ENCODE measurements at regions not wholly inside any gene's neighbourhood (a gene's known extent, or its start where the extent isn't known, plus 50 kb on each side); places are given as distances from the start of the nearest gene placed in this dataset.

DNA sequence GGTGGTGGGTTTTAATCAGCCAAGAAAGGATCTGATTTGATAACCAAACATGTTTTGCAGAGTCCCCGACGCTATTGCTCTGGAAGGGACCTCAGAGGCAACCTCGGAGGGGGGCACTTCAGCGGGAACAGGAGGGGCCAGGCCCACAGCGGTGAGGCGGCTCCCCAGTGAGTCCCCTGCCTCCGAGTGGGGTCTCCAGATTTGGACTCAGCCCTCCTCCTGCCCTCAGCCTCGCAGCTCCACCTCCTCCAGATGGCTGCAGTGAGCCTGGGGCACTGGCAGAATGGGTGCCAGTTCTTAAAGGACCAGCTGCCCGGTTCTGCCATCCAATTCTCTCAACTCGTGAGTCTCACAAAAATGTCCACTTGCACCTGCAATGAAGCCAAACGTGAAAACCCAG, 61.0 kb upstream of the NANOS1 start:
- Histone ChIP-seq H3K4me3 (no peak overlapping the region), H3K36me3 (no peaks in the 10 kb centered on the region), H3K27me3 (no peaks in the 10 kb centered on the region), H3K4me1 (peaks cover 6 to 22% (median 11%) of the 10 kb centered on the region in 4 donors), H3K9me3 (peaks cover 0 to 2% (median under 1%) of the 10 kb centered on the region in 4 donors), H3K27ac (replicated peaks in 1 of 4) (no peak overlapping the region)
- DNase-seq (ENCODE audit: extremely low spot score): no peak
- 79% methylated on average over 8 of the region's 11 CpGs for WGBS
- intact Hi-C loops (cut with DNase I): loop anchor here (10.0 kb wide), 1 partner anchor 56 kb away; the partner anchor contains the start of gene NANOS1
- no peak for TF ChIP-seq POLR2AphosphoS5 (IDR thresholded peaks at IDR 0.05)
- no peak for TF ChIP-seq EP300 (IDR thresholded peaks at IDR 0.05)
- TF ChIP-seq, protein P1, sequence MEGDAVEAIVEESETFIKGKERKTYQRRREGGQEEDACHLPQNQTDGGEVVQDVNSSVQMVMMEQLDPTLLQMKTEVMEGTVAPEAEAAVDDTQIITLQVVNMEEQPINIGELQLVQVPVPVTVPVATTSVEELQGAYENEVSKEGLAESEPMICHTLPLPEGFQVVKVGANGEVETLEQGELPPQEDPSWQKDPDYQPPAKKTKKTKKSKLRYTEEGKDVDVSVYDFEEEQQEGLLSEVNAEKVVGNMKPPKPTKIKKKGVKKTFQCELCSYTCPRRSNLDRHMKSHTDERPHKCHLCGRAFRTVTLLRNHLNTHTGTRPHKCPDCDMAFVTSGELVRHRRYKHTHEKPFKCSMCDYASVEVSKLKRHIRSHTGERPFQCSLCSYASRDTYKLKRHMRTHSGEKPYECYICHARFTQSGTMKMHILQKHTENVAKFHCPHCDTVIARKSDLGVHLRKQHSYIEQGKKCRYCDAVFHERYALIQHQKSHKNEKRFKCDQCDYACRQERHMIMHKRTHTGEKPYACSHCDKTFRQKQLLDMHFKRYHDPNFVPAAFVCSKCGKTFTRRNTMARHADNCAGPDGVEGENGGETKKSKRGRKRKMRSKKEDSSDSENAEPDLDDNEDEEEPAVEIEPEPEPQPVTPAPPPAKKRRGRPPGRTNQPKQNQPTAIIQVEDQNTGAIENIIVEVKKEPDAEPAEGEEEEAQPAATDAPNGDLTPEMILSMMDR (IDR thresholded peaks at IDR 0.05): no peak
- TF ChIP-seq POLR2A (IDR thresholded peaks at IDR 0.05; ENCODE audit: low read depth): no peak

DNA sequence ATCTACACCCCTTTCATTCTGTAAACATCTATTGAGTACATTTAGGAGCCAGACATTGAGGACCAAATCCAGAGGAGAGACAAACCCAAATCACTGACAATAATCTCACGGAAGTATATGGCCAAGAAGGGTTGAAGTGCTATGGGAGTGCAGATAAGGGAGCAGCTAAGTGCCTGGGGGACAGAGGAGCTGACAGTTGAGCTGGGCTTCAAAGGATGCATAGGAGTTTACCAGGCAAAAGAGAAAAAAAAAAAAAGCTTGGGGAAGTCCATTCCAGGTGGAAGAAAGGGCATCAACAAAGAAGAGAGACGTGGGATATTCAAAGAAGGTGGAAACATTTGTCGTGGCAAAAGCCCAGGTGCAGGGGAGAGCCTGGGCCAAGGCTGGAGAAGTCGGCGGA, 60.5 kb upstream of the NANOS1 start:
- no peak for DNase-seq (ENCODE audit: extremely low spot score)
- intact Hi-C loops (cut with DNase I): loop anchor here (10.0 kb wide), 1 partner anchor 56 kb away; the partner anchor contains the start of gene NANOS1
- no peak overlapping the region for H3K4me3 ChIP-seq
- peaks cover 0 to 7% (median 3%) of the 10 kb centered on the region in 4 donors for H3K9me3 ChIP-seq
- WGBS: 77% methylated on average over 5 of the region's 5 CpGs
- H3K27me3 ChIP-seq: no peaks in the 10 kb centered on the region
- H3K36me3 ChIP-seq: no peaks in the 10 kb centered on the region
- no peak overlapping the region for H3K27ac ChIP-seq (replicated peaks in 1 of 4)
- peaks cover 6 to 22% (median 11%) of the 10 kb centered on the region in 4 donors for H3K4me1 ChIP-seq
- no peak for TF ChIP-seq POLR2A (IDR thresholded peaks at IDR 0.05; ENCODE audit: low read depth)
- no peak for TF ChIP-seq POLR2AphosphoS5 (IDR thresholded peaks at IDR 0.05)
- TF ChIP-seq, protein P1 (IDR thresholded peaks at IDR 0.05): no peak
- no peak for TF ChIP-seq EP300 (IDR thresholded peaks at IDR 0.05)

DNA sequence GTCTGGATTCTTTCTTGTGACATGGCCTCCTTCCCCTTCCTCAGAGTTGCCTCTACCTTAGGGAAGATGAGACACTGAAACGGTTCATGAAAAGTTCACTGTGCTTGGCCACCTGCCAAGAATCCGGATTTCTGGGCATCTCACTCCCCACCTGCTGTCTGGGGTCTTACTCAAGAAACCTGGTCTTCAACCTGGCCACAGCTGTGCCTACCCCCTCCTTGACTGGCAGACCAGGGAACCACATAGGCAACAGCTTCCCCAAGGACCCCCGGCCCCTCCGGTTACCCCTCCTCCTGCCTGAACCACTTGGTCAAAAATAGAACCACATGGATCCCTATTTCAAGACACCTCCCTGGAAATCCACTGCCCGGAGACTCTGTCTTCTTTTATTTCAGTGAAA, 58.7 kb upstream of the NANOS1 start:
- WGBS: 37% methylated on average over 5 of the region's 5 CpGs

DNA sequence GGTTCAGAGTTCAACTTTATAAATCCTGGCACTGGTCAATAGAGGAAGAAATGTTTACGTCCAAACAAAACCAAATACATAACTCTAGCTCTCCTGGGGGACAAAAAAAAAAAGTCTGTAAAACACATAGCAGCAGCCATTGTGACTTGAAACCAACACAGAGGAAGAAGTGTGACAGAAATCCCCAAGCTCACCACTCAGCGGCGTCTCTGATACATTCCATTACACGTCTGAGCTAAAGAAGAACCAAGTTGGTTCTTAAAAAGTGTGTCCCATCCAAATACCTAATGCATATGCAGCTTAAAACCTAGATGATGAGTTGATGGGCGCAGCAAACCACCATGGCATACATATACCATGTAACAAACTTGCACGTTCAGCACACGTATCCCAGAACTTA, 58.3 kb upstream of the NANOS1 start:
- Histone ChIP-seq H3K9me3 (peaks cover 0 to 11% (median 4%) of the 10 kb centered on the region in 4 donors), H3K27ac (replicated peaks in 1 of 4) (no peak overlapping the region), H3K4me1 (peaks cover 6 to 17% (median 11%) of the 10 kb centered on the region in 4 donors), H3K27me3 (no peaks in the 10 kb centered on the region), H3K36me3 (no peaks in the 10 kb centered on the region), H3K4me3 (no peak overlapping the region)
- DNase-seq (ENCODE audit: extremely low spot score): no peak
- TF ChIP-seq, protein P1 (IDR thresholded peaks at IDR 0.05): no peak
- TF ChIP-seq EP300 (IDR thresholded peaks at IDR 0.05) (no peak), POLR2A (IDR thresholded peaks at IDR 0.05; ENCODE audit: low read depth) (no peak)
- 87% methylated on average over 7 of the region's 7 CpGs for WGBS
- intact Hi-C loops (cut with DNase I): no loop called here

More for the DNA sequence above, 58.7 kb upstream of the NANOS1 start:
- Histone ChIP-seq H3K4me3 (no peak overlapping the region), H3K27me3 (no peaks in the 10 kb centered on the region), H3K9me3 (peaks cover 0 to 11% (median 4%) of the 10 kb centered on the region in 4 donors), H3K27ac (replicated peaks in 1 of 4) (no peak overlapping the region), H3K4me1 (peaks cover 6 to 21% (median 11%) of the 10 kb centered on the region in 4 donors), H3K36me3 (no peaks in the 10 kb centered on the region)
- no peak for DNase-seq (ENCODE audit: extremely low spot score)
- intact Hi-C loops (cut with DNase I): no loop called here
- TF ChIP-seq, protein P1 (IDR thresholded peaks at IDR 0.05): no peak

DNA sequence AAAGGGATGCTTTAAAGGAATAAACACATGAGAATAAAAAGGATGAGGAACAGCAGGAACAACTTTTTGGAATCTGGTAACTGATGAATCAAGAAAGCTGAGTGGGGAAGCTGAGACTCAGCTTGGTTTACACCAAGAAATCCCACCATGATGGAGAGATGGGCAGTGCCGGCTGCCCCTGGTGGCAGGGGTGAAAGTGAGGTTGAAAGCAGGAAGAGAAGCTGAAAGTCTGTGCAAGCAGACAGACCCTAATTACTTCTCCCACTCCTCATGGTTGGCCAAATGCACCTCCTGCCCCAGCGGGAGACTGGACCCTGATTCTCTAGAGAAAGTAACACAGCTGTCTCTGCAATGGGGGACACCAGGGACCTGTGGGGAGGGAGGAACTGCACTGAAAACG, 57.6 kb upstream of the NANOS1 start:
- Histone ChIP-seq H3K4me3 (no peak overlapping the region), H3K9me3 (peaks cover 0 to 11% (median 4%) of the 10 kb centered on the region in 4 donors), H3K4me1 (peaks cover under 1 to 10% (median 5%) of the 10 kb centered on the region in 4 donors), H3K27me3 (no peaks in the 10 kb centered on the region), H3K27ac (replicated peaks in 1 of 4) (no peak overlapping the region), H3K36me3 (no peaks in the 10 kb centered on the region)
- intact Hi-C loops (cut with DNase I): no loop called here
- 88% methylated on average over 3 of the region's 3 CpGs for WGBS
- TF ChIP-seq POLR2AphosphoS5 (IDR thresholded peaks at IDR 0.05) (no peak), POLR2A (IDR thresholded peaks at IDR 0.05; ENCODE audit: low read depth) (no peak)
- TF ChIP-seq, protein P1 (IDR thresholded peaks at IDR 0.05): no peak
- DNase-seq (ENCODE audit: extremely low spot score): no peak
